LNCAP (cell line): ENCODE measurements at regions not wholly inside any gene's neighbourhood (a gene's known extent, or its start where the extent isn't known, plus 50 kb on each side); places are given as distances from the start of the nearest gene placed in this dataset.

ENCODE experiments used
- CTCF ChIP-seq: fragments of 450-650 bp; IDR thresholded peaks from 2 replicates; pipeline ENCODE4 v1.5.1; 2017; ENCODE audit warnings: mild to moderate bottlenecking

- TF ChIP-seq CTCF, result no peak
Observed at GRCh38 chrX:122817321-122817955, 366.6 kb upstream of the GRIA3 start.

- no peak for TF ChIP-seq CTCF
Observed at GRCh38 chrX:122818068-122818467, 366.0 kb upstream of the GRIA3 start.

- TF ChIP-seq CTCF, result no peak
Observed at GRCh38 chrX:122833230-122833629, 350.8 kb upstream of the GRIA3 start.

- no peak for TF ChIP-seq CTCF
Observed at GRCh38 chrX:122835886-122836285, 348.2 kb upstream of the GRIA3 start.

- no peak for TF ChIP-seq CTCF
Observed at GRCh38 chrX:122850326-122850725, 333.8 kb upstream of the GRIA3 start.

GRCh38 chrX:122856205-122856604, 327.9 kb upstream of the GRIA3 start:
- no peak for TF ChIP-seq CTCF

- TF ChIP-seq CTCF, result no peak
Observed at GRCh38 chrX:122857734-122858133, 326.3 kb upstream of the GRIA3 start.

- no peak for TF ChIP-seq CTCF
Observed at GRCh38 chrX:122863067-122863466, 321.0 kb upstream of the GRIA3 start.
